Amygdala (tissue), 56 donors: ENCODE measurements at regions not wholly inside any gene's neighbourhood (a gene's known extent, or its start where the extent isn't known, plus 50 kb on each side); places are given as distances from the start of the nearest gene placed in this dataset.
"Not testable (repeated sequence)": the region's sequence is repeated elsewhere in the genome, so short reads cannot be mapped to it uniquely, and the experiment has no call there.

ENCODE experiments used
- DNase-seq, 56 donors: peaks; one replicate each; lab custom pipeline; 2025; lab: John Stamatoyannopoulos, UW

GRCh38 chr5:9766581-9766980 lies 136.4 kb upstream of the TAS2R1 start:
- DNase-seq, result no peak

- peak in 12 of 56 donors; percentile 2 to 44 (median 21) for DNase-seq
Observed at GRCh38 chr5:9765419-9766140, 135.4 kb upstream of the TAS2R1 start.

GRCh38 chr5:9761706-9762105 lies 131.6 kb upstream of the TAS2R1 start:
- no peak for DNase-seq

- not testable (repeated sequence) for DNase-seq
Observed at GRCh38 chr5:9752670-9753069, 122.5 kb upstream of the TAS2R1 start.

GRCh38 chr5:9743507-9743906 lies 113.4 kb upstream of the TAS2R1 start:
- no peak for DNase-seq

- DNase-seq, result no peak
Observed at GRCh38 chr5:9742848-9743247, 112.7 kb upstream of the TAS2R1 start.

GRCh38 chr5:9739135-9739534 lies 109.0 kb upstream of the TAS2R1 start:
- DNase-seq, result no peak

- no peak for DNase-seq
Observed at GRCh38 chr5:9737265-9737664, 107.1 kb upstream of the TAS2R1 start.

GRCh38 chr5:9733486-9733885 lies 103.3 kb upstream of the TAS2R1 start:
- no peak for DNase-seq

- DNase-seq, result no peak
Observed at GRCh38 chr5:9731159-9731558, 101.0 kb upstream of the TAS2R1 start.

- no peak for DNase-seq
Observed at GRCh38 chr5:9728261-9728660, 98.1 kb upstream of the TAS2R1 start.

- DNase-seq, result no peak
Observed at GRCh38 chr5:9726931-9727330, 96.8 kb upstream of the TAS2R1 start.

GRCh38 chr5:9725265-9725664 lies 95.1 kb upstream of the TAS2R1 start:
- DNase-seq, result not testable (repeated sequence)

GRCh38 chr5:9724707-9725106 lies 94.6 kb upstream of the TAS2R1 start:
- DNase-seq, result no peak

GRCh38 chr5:9722601-9723180 lies 92.5 kb upstream of the TAS2R1 start:
- no peak for DNase-seq

GRCh38 chr5:9721161-9721560 lies 91.0 kb upstream of the TAS2R1 start:
- DNase-seq, result no peak

- no peak for DNase-seq
Observed at GRCh38 chr5:9720361-9720760, 90.2 kb upstream of the TAS2R1 start.

GRCh38 chr5:9716838-9717281 lies 86.7 kb upstream of the TAS2R1 start:
- DNase-seq, result no peak

GRCh38 chr5:9715891-9716335 lies 85.8 kb upstream of the TAS2R1 start:
- no peak for DNase-seq

GRCh38 chr5:9713959-9714586 lies 83.9 kb upstream of the TAS2R1 start:
- DNase-seq, result no peak

- DNase-seq, result no peak
Observed at GRCh38 chr5:9713356-9713755, 83.2 kb upstream of the TAS2R1 start.

- DNase-seq, result peak in 1 of 56 donors; percentile 23
Observed at GRCh38 chr5:9712911-9713310, 82.8 kb upstream of the TAS2R1 start.
